ENCODE measurements at regions not wholly inside any gene's neighbourhood (a gene's known extent, or its start where the extent isn't known, plus 50 kb on each side); places are given as distances from the start of the nearest gene placed in this dataset.
"Not testable (repeated sequence)": the region's sequence is repeated elsewhere in the genome, so short reads cannot be mapped to it uniquely, and the experiment has no call there.

GRCh38 chr10:8150401-8150905 is 96.0 kb downstream of the GATA3 start:
- Histone ChIP-seq H3K9me3 (ENCODE audit: control insufficient read depth in 2 of 2, low read length in 2 of 2) (no peaks in the 10 kb centered on the region), H3K4me1 (ENCODE audit: control insufficient read depth, insufficient read depth, low read length) (no peaks in the 10 kb centered on the region), H3K36me3 (ENCODE audit: control insufficient read depth in 2 of 2, insufficient read depth in 2 of 2, low read length in 2 of 2) (no peaks in the 10 kb centered on the region), H3K27ac (ENCODE audit: low read length) (no peak overlapping the region), H3K27me3 (ENCODE audit: control insufficient read depth in 1 of 2, insufficient read depth in 2 of 2, low read length in 2 of 2) (peaks cover 3 to 4% of the 10 kb centered on the region in 2 donors), H3K9ac (ENCODE audit: low read length in 2 of 2) (no peak overlapping the region), H3K4me3 (ENCODE audit: low read length in 2 of 2) (no peak overlapping the region)

GRCh38 chr10:8151086-8151485 is 96.6 kb downstream of the GATA3 start:
- Histone ChIP-seq H3K4me3 (ENCODE audit: low read length in 2 of 2) (no peak overlapping the region), H3K9me3 (ENCODE audit: control insufficient read depth in 2 of 2, low read length in 2 of 2) (no peaks in the 10 kb centered on the region), H3K9ac (ENCODE audit: low read length in 2 of 2) (no peak overlapping the region), H3K27me3 (ENCODE audit: control insufficient read depth in 1 of 2, insufficient read depth in 2 of 2, low read length in 2 of 2) (peaks cover 3 to 4% of the 10 kb centered on the region in 2 donors), H3K36me3 (ENCODE audit: control insufficient read depth in 2 of 2, insufficient read depth in 2 of 2, low read length in 2 of 2) (no peaks in the 10 kb centered on the region), H3K27ac (ENCODE audit: low read length) (no peak overlapping the region), H3K4me1 (ENCODE audit: control insufficient read depth, insufficient read depth, low read length) (no peaks in the 10 kb centered on the region)

- Histone ChIP-seq H3K9ac (ENCODE audit: low read length in 2 of 2) (no peak overlapping the region), H3K4me3 (ENCODE audit: low read length in 2 of 2) (no peak overlapping the region), H3K36me3 (ENCODE audit: control insufficient read depth in 2 of 2, insufficient read depth in 2 of 2, low read length in 2 of 2) (no peaks in the 10 kb centered on the region), H3K9me3 (ENCODE audit: control insufficient read depth in 2 of 2, low read length in 2 of 2) (peaks cover 0 to 6% of the 10 kb centered on the region in 2 donors), H3K27me3 (ENCODE audit: control insufficient read depth in 1 of 2, insufficient read depth in 2 of 2, low read length in 2 of 2) (no peaks in the 10 kb centered on the region), H3K27ac (ENCODE audit: low read length) (no peak overlapping the region), H3K4me1 (ENCODE audit: control insufficient read depth, insufficient read depth, low read length) (no peaks in the 10 kb centered on the region)
Observed at GRCh38 chr10:8156918-8157317, 102.4 kb downstream of the GATA3 start.

- H3K9ac ChIP-seq (ENCODE audit: low read length in 2 of 2) = no peak overlapping the region
- H3K4me1 ChIP-seq (ENCODE audit: control insufficient read depth, insufficient read depth, low read length) = no peaks in the 10 kb centered on the region
- H3K4me3 ChIP-seq (ENCODE audit: low read length in 2 of 2) = no peak overlapping the region
- no peak overlapping the region for H3K27ac ChIP-seq (ENCODE audit: low read length)
- no peaks in the 10 kb centered on the region for H3K27me3 ChIP-seq (ENCODE audit: control insufficient read depth in 1 of 2, insufficient read depth in 2 of 2, low read length in 2 of 2)
- peaks cover 0 to 6% of the 10 kb centered on the region in 2 donors for H3K9me3 ChIP-seq (ENCODE audit: control insufficient read depth in 2 of 2, low read length in 2 of 2)
- H3K36me3 ChIP-seq (ENCODE audit: control insufficient read depth in 2 of 2, insufficient read depth in 2 of 2, low read length in 2 of 2) = no peaks in the 10 kb centered on the region
Observed at GRCh38 chr10:8158193-8159071, 103.9 kb downstream of the GATA3 start.

DNA sequence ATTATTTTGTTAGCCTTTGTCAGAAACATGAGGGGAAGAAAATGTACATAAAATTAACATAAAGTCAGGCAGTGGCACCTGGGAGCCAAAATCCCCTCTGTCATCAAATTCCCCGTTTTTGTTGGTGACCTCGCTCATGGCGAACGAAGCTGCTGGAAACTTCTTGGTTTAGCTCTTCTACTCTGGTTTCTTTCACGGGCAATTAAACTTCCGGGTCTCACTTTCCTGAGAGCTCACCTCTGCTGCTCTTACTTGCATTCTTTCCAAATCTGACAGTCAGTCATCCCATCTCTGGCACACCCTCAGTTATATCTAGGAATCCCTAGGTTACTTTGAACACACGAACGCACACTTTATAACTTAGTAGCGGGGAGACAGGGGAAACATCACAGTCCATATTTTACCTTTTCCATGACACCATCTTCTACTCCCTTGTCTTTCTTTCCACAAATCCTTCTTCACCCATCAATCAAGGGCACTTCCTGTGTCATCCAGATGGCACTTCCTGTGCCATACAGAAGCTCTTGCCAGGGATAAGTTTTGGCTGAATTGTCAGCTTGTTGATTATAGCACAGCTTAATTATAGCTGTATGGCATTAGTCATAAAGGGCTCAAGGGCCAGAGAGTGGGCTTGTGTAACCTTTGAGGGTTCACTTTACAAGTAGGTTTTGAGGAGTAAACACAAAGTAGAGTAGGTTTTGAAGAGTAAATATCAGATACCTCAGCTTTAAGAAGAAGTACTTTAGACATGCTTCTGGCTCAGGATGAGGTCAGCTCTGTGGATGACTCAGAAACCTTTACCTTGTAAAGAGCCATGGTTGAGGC is 105.1 kb downstream of the GATA3 start:
- H3K4me3 ChIP-seq (ENCODE audit: low read length in 2 of 2) = no peak overlapping the region
- H3K9ac ChIP-seq (ENCODE audit: low read length in 2 of 2) = no peak overlapping the region
- no peaks in the 10 kb centered on the region for H3K27me3 ChIP-seq (ENCODE audit: control insufficient read depth in 1 of 2, insufficient read depth in 2 of 2, low read length in 2 of 2)
- peaks cover 0 to 6% of the 10 kb centered on the region in 2 donors for H3K9me3 ChIP-seq (ENCODE audit: control insufficient read depth in 2 of 2, low read length in 2 of 2)
- no peaks in the 10 kb centered on the region for H3K36me3 ChIP-seq (ENCODE audit: control insufficient read depth in 2 of 2, insufficient read depth in 2 of 2, low read length in 2 of 2)
- H3K27ac ChIP-seq (ENCODE audit: low read length) = no peak overlapping the region
- no peaks in the 10 kb centered on the region for H3K4me1 ChIP-seq (ENCODE audit: control insufficient read depth, insufficient read depth, low read length)

- Histone ChIP-seq H3K4me3 (ENCODE audit: low read length in 2 of 2) (no peak overlapping the region), H3K36me3 (ENCODE audit: control insufficient read depth in 2 of 2, insufficient read depth in 2 of 2, low read length in 2 of 2) (no peaks in the 10 kb centered on the region), H3K27ac (ENCODE audit: low read length) (no peak overlapping the region), H3K27me3 (ENCODE audit: control insufficient read depth in 1 of 2, insufficient read depth in 2 of 2, low read length in 2 of 2) (no peaks in the 10 kb centered on the region), H3K9me3 (ENCODE audit: control insufficient read depth in 2 of 2, low read length in 2 of 2) (no peaks in the 10 kb centered on the region), H3K9ac (ENCODE audit: low read length in 2 of 2) (no peak overlapping the region), H3K4me1 (ENCODE audit: control insufficient read depth, insufficient read depth, low read length) (no peaks in the 10 kb centered on the region)
Observed at GRCh38 chr10:8163824-8164223, 109.3 kb downstream of the GATA3 start.

DNA sequence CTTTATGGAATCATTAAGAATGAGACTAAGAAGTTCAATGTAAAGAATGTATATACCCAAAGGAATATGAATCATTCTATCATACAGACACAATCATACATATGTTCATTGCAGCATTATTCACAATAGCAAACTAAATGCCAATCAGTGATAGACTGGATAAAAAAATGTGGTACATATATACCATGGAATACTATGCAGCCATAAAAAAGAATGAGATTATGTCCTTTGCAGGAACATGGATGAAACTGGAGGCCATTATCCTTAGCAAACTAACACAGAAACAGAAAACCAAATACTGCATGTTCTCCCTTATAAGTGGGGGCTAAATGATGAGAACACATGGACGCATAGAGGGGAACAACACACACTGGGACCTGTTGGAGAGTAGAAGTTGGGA is 110.2 kb downstream of the GATA3 start:
- not testable (repeated sequence) for H3K4me1 ChIP-seq (ENCODE audit: control insufficient read depth, insufficient read depth, low read length); H3K36me3 ChIP-seq (ENCODE audit: control insufficient read depth in 2 of 2, insufficient read depth in 2 of 2, low read length in 2 of 2); H3K27me3 ChIP-seq (ENCODE audit: control insufficient read depth in 1 of 2, insufficient read depth in 2 of 2, low read length in 2 of 2); H3K9ac ChIP-seq (ENCODE audit: low read length in 2 of 2); H3K4me3 ChIP-seq (ENCODE audit: low read length in 2 of 2); H3K9me3 ChIP-seq (ENCODE audit: control insufficient read depth in 2 of 2, low read length in 2 of 2); H3K27ac ChIP-seq (ENCODE audit: low read length)

DNA sequence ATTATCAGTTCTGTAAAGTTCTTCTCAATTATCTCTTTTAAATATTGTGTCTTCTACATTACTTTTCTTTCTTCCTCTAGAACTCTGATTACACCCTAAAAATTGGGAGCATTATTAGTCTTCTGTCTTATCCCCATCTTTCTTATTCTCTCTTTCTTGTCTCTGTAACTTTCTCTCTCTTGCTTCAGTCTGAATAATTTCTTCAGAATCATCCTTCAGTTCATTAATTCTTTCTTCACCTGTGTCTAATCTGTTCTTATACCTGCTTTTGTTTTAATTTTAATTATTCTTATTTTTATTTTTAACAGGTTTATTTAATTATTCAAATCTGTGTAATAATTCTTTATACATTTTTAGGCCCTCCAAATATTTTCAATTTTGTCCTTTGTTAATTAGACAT is 114.3 kb downstream of the GATA3 start:
- H3K36me3 ChIP-seq (ENCODE audit: control insufficient read depth in 2 of 2, insufficient read depth in 2 of 2, low read length in 2 of 2) = no peaks in the 10 kb centered on the region
- H3K27me3 ChIP-seq (ENCODE audit: control insufficient read depth in 1 of 2, insufficient read depth in 2 of 2, low read length in 2 of 2) = no peaks in the 10 kb centered on the region
- no peak overlapping the region for H3K4me3 ChIP-seq (ENCODE audit: low read length in 2 of 2)
- peaks cover 4 to 6% of the 10 kb centered on the region in 2 donors for H3K9me3 ChIP-seq (ENCODE audit: control insufficient read depth in 2 of 2, low read length in 2 of 2)
- H3K4me1 ChIP-seq (ENCODE audit: control insufficient read depth, insufficient read depth, low read length) = no peaks in the 10 kb centered on the region
- H3K9ac ChIP-seq (ENCODE audit: low read length in 2 of 2) = no peak overlapping the region
- H3K27ac ChIP-seq (ENCODE audit: low read length) = no peak overlapping the region

DNA sequence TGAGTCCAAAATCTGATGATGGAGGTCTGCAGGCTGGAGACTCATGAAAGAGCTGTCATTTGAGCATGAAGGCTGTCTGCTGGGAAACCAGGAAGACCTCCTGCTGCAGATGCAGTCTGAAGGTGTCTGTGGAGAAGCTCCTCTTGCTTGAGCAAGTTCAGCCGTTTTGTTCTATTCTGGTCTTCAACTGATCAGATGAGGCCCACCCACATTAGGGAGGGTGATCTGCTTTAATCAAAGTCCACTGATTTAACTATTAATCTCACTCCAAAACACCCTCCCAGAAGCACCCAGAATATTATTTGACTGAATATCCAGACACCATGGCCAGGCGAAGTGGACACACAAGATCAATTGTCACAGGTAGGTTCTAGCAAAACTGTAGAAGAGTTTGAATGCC is 116.5 kb downstream of the GATA3 start:
- no peaks in the 10 kb centered on the region for H3K36me3 ChIP-seq (ENCODE audit: control insufficient read depth in 2 of 2, insufficient read depth in 2 of 2, low read length in 2 of 2)
- H3K4me1 ChIP-seq (ENCODE audit: control insufficient read depth, insufficient read depth, low read length) = no peaks in the 10 kb centered on the region
- no peaks in the 10 kb centered on the region for H3K27me3 ChIP-seq (ENCODE audit: control insufficient read depth in 1 of 2, insufficient read depth in 2 of 2, low read length in 2 of 2)
- H3K9ac ChIP-seq (ENCODE audit: low read length in 2 of 2) = no peak overlapping the region
- peaks cover 4 to 6% of the 10 kb centered on the region in 2 donors for H3K9me3 ChIP-seq (ENCODE audit: control insufficient read depth in 2 of 2, low read length in 2 of 2)
- no peak overlapping the region for H3K27ac ChIP-seq (ENCODE audit: low read length)
- H3K4me3 ChIP-seq (ENCODE audit: low read length in 2 of 2) = no peak overlapping the region

DNA sequence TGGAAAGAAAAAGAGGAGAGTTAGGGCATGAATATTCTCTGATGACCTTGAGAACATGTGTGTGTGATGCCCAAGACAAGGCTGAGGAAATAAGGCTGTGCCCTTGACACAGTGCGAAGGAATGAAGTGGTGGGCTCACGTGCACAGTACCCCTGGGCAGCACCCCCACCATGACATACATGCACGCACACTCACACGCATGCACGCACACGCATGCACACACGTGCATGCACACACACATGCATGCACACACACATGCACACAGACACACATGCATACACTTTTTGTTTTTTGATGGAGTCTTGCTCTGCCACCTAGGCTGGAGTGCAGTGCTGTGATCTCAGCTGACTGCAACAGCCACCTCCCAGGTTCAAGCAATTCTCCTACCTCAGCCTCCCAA is 118.1 kb downstream of the GATA3 start:
- peaks cover 0 to 2% of the 10 kb centered on the region in 2 donors for H3K27me3 ChIP-seq (ENCODE audit: control insufficient read depth in 1 of 2, insufficient read depth in 2 of 2, low read length in 2 of 2)
- no peak overlapping the region for H3K9ac ChIP-seq (ENCODE audit: low read length in 2 of 2)
- H3K27ac ChIP-seq (ENCODE audit: low read length) = no peak overlapping the region
- no peaks in the 10 kb centered on the region for H3K4me1 ChIP-seq (ENCODE audit: control insufficient read depth, insufficient read depth, low read length)
- H3K36me3 ChIP-seq (ENCODE audit: control insufficient read depth in 2 of 2, insufficient read depth in 2 of 2, low read length in 2 of 2) = no peaks in the 10 kb centered on the region
- peaks cover 4 to 6% of the 10 kb centered on the region in 2 donors for H3K9me3 ChIP-seq (ENCODE audit: control insufficient read depth in 2 of 2, low read length in 2 of 2)
- no peak overlapping the region for H3K4me3 ChIP-seq (ENCODE audit: low read length in 2 of 2)
